ENCODE measurements at regions not wholly inside any gene's neighbourhood (a gene's known extent, or its start where the extent isn't known, plus 50 kb on each side); places are given as distances from the start of the nearest gene placed in this dataset.

DNA sequence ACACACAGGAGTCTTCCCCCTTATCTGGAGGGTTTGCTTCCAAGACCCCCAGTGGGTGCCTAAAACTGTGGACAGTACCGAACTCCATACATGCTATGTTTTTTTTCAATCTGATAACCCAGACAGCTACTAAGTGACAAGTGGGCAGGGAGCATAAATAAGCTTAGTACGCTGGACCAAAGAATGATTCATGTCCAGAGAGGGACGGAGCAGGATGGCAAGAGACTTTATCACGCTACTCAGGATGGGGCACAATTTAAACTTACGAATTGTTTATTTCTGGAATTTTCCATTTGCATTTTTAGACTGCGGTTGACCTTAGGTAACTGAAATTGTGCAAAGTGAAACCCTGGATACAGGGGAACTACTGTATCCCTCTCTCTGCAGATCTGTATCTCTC, 410.0 kb upstream of the MKI67 start:
- no peak overlapping the region for H3K27ac ChIP-seq
- no peak overlapping the region for H3K4me3 ChIP-seq
- H3K27me3 ChIP-seq = peaks cover 0 to 14% of the 10 kb centered on the region in 2 donors
- H3K36me3 ChIP-seq = no peaks in the 10 kb centered on the region
- ATAC-seq (no peak), DNase-seq (no peak)
- WGBS (ENCODE audit: insufficient coverage, low coverage, low lambda C conversion rate, missing lambda C conversion rate) = 31% methylated on average over 6 of the region's 6 CpGs
- intact Hi-C loops (cut with DNase I) = no loop called here
- no peaks in the 10 kb centered on the region for H3K9me3 ChIP-seq
- H3K4me1 ChIP-seq = no peaks in the 10 kb centered on the region
- TF ChIP-seq, protein P1, sequence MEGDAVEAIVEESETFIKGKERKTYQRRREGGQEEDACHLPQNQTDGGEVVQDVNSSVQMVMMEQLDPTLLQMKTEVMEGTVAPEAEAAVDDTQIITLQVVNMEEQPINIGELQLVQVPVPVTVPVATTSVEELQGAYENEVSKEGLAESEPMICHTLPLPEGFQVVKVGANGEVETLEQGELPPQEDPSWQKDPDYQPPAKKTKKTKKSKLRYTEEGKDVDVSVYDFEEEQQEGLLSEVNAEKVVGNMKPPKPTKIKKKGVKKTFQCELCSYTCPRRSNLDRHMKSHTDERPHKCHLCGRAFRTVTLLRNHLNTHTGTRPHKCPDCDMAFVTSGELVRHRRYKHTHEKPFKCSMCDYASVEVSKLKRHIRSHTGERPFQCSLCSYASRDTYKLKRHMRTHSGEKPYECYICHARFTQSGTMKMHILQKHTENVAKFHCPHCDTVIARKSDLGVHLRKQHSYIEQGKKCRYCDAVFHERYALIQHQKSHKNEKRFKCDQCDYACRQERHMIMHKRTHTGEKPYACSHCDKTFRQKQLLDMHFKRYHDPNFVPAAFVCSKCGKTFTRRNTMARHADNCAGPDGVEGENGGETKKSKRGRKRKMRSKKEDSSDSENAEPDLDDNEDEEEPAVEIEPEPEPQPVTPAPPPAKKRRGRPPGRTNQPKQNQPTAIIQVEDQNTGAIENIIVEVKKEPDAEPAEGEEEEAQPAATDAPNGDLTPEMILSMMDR (IDR thresholded peaks at IDR 0.05) = no peak
- TF ChIP-seq POLR2A (IDR thresholded peaks at IDR 0.05) = no peak

DNA sequence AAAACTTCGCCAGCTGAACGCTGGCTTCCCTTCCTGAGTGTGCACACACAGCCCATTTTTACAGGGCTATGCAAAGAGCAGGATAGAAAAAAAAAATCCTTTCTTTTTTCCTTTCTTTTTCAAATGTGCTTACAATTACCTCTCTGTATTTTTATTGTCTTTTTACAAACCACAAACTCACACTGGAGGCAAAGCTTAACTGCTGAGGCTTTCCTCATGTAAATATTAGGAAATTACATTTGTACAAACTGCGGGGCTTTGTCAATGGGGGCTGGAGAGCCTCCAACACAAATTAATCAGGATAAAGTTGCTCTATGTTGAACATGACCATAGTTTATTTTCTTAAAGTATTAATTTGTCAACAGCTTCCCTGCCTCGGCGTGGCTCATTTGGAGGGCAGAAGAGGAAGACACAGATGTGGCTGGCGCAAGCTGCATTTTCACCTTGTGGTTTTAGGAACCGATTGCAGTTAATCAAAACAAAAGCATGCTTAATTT, 411.7 kb upstream of the MKI67 start:
- H3K27me3 ChIP-seq = peaks cover 0 to 16% of the 10 kb centered on the region in 2 donors

DNA sequence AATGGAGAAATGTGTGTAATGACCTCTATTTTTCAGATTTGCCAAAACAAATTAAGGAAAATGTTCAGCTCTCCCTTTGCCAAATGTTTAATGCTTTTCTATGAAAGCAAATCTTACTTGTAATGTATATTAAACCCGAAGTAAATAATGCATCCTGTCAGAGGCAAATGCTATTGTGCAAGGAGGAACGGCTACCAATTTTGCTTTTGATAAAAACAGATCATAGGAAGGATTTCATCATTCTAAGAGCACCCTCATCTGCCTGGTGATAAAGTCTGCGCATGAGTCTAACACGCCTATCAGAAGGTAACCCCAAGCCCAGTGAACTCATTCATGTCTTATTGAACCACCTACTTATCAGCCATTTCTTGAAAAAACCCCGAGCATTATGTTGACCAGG, 412.4 kb upstream of the MKI67 start:
- H3K27ac ChIP-seq = no peak overlapping the region
- WGBS (ENCODE audit: insufficient coverage, low coverage, low lambda C conversion rate, missing lambda C conversion rate) = 51% methylated on average over 5 of the region's 5 CpGs
- H3K4me1 ChIP-seq = no peaks in the 10 kb centered on the region
- DNase-seq (no peak), ATAC-seq (no peak)
- TF ChIP-seq, protein P1 (IDR thresholded peaks at IDR 0.05) = no peak
- TF ChIP-seq POLR2A (IDR thresholded peaks at IDR 0.05) = no peak
- intact Hi-C loops (cut with DNase I) = no loop called here
- H3K36me3 ChIP-seq = no peaks in the 10 kb centered on the region
- no peak overlapping the region for H3K4me3 ChIP-seq
- H3K9me3 ChIP-seq = no peaks in the 10 kb centered on the region
- peaks cover 0 to 16% of the 10 kb centered on the region in 2 donors for H3K27me3 ChIP-seq

More for the DNA sequence above, 411.7 kb upstream of the MKI67 start:
- Histone ChIP-seq H3K4me1 (no peaks in the 10 kb centered on the region), H3K4me3 (no peak overlapping the region), H3K27ac (no peak overlapping the region), H3K9me3 (no peaks in the 10 kb centered on the region), H3K36me3 (no peaks in the 10 kb centered on the region)
- intact Hi-C loops (cut with DNase I) = no loop called here
- DNase-seq = no peak
- no peak for ATAC-seq
- 12% methylated on average over 7 of the region's 7 CpGs for WGBS (ENCODE audit: insufficient coverage, low coverage, low lambda C conversion rate, missing lambda C conversion rate)
- TF ChIP-seq POLR2A (IDR thresholded peaks at IDR 0.05) = no peak
- TF ChIP-seq, protein P1 (IDR thresholded peaks at IDR 0.05) = no peak

DNA sequence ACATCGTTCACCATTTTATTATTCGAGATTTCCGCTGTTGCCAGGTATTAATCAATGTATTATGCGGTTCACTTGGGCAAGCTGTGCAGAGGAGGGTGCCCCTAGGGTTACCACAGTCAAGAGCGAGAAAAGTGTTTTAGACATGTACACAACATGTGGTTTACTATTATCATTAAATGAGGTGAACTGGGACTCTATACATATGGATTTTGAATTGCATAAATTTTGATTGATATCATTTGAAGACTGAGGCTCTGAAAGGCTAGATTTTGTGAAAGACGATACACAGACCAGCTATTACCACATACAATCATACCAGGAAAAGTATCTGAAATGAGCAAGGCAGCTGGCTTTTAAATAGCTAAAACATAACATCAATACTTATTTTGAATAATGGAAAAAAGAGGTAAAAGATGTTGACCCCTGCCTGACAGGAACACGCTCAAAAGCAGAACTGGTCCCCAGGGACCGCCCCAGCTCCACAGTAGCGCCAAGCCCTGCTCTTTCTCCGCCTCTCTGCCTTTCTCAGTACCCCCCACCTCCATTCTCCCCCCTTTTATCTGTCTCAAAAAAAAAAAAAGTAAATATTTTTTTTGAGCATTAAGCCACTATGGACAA, 413.4 kb upstream of the MKI67 start:
- Histone ChIP-seq H3K36me3 (no peaks in the 10 kb centered on the region), H3K4me3 (no peak overlapping the region), H3K4me1 (no peaks in the 10 kb centered on the region), H3K27ac (no peak overlapping the region), H3K27me3 (peaks cover 0 to 16% of the 10 kb centered on the region in 2 donors), H3K9me3 (no peaks in the 10 kb centered on the region)
- TF ChIP-seq POLR2A (IDR thresholded peaks at IDR 0.05) = no peak
- TF ChIP-seq, protein P1 (IDR thresholded peaks at IDR 0.05) = no peak
- WGBS (ENCODE audit: insufficient coverage, low coverage, low lambda C conversion rate, missing lambda C conversion rate) = 59% methylated on average over 10 of the region's 10 CpGs
- DNase-seq (no peak), ATAC-seq (no peak)
- intact Hi-C loops (cut with DNase I) = no loop called here
